Muscle of back (tissue), 3 donors: ENCODE measurements at regions not wholly inside any gene's neighbourhood (a gene's known extent, or its start where the extent isn't known, plus 50 kb on each side); places are given as distances from the start of the nearest gene placed in this dataset.

Experiments
- DNase-seq, 3 donors: peaks; one replicate each; pipeline versions ENCODE4 v3.0.0 to v3.0.0-alpha.2; 2013

DNA sequence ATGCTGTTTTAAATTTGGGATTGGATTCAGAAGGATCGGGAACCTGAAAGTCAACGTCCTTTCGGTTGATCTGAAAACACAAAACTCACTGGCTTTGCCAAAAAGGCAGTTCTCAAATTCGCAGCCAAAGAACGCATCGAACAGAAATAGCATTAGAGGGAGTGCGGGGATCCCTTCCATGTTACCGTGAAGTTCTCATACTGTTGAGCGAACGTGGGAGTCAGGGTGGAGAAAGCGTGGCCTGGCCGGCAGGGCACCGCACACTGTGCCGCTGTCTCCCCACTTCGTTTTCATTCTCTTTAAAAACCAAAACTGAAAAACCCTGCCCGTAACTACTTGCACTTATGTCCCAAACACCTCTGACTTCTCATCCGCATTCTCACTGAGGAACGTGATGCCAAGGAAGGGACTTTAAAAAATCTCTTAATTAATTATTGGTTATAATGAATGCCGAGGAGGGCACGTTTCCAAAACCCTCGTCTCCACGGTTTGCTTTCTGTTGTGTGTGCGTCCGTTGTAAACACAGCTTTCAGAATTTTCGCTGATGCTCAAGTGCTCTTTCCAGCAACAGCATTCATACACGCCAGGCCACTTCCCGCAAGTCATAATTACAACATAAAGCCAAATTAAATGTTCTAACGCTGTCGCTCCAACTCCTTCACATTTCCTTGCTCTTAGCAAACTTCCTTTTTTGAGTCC, 60.9 kb upstream of the TWIST2 start:
- DNase-seq = peak in 1 of 3 donors; percentile 11

GRCh38 chr2:238787501-238787900, 60.4 kb upstream of the TWIST2 start:
- no peak for DNase-seq

DNA sequence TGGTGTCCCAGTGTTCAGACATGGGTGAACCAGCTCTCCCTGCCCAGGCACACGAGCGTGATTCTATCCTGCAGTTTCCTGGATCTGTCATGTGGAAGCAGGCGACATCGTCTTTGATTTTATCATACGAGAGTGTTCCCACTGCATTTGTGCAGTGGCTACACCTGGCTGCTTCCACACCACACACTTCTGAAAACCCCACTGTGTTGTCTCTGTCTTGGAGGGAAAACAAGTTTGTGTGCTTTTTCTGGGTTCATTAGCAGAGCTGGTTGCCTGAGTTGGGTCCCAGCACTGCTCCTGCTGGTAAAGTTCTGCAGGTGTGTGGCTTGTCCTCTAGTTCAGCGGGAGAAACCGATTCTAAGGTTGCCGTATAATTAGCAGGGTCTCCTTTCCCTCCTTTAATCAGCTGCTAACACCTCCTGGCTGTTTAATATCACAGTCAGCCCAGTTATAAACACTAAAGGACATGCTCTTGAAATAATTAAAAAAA, 58.5 kb upstream of the TWIST2 start:
- no peak for DNase-seq

DNA sequence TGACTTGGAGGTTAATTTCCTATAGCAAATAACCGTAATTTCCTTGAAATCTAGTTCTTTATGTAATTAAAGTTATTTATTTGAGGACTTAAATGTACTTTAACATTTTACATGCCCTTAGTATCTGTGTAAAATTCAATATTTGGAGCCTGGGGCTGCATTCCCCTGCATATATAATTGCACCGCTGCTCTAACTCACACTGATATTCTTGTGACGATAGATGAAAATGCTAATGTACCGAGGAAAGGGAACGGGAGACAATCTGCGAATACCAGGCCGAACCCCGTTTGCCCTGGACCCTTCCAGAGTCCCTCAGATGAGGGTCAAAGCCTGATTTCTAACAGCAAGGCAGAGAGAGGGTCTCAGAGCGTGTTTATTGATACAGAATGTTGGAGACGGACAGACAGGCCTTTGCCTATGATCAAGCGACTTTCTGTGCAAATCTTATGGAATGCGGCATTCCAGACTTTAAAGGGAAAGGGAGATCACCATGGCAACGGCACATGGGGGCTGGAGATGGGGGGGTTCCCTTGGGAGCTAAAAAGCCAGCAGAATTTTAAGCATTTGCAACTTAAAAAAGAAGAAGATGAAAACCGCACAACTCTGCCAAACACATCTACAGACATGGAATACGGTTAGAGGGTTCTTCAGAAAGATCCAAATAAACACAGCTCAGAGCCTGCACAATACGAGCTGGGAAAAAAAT, 57.6 kb upstream of the TWIST2 start:
- peak in 2 of 3 donors; percentile 69 to 80 for DNase-seq

DNA sequence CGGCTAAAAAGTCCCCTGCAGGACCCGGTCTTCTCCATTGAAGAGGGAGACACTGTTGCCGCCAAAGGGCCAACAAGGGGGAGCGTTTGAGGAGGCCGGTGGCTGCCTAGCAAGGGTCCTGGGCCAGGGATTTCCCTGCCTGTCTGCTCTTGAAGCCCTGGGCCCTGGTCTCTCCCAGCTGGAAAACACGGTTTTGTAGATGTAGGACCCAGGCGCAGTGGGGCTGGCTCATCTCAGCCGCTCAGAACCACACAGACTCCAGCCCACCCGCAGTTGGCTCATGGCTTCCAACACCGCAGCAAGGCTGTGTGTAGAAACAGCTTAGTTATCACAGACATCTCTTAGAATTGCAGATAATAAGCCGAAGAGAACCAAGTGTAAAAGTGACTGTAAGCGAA, 57.1 kb upstream of the TWIST2 start:
- peak in 1 of 3 donors; percentile 54 for DNase-seq

- no peak for DNase-seq
These were observed 56.5 kb upstream of the TWIST2 start for GRCh38 chr2:238791354-238791753.

DNA sequence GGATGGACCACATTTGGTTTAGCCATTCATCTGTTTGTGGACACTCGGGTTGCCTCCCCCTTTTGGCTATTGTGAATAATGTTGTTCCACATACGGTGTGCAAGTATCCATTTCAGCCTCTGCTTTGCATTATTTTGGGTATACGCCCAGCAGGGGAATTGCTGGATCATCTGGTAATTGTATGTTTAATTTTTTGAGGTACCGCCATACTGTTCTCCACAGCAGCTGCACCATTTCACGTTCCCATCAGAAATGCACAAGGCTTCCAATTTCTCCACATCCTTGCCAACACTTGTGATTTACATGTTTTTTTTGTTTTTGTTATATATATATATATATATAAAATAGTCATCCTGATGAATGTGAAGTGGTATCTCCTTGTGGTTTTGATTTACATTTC, 54.6 kb upstream of the TWIST2 start:
- peak in 2 of 3 donors; percentile 43 to 77 for DNase-seq

DNA sequence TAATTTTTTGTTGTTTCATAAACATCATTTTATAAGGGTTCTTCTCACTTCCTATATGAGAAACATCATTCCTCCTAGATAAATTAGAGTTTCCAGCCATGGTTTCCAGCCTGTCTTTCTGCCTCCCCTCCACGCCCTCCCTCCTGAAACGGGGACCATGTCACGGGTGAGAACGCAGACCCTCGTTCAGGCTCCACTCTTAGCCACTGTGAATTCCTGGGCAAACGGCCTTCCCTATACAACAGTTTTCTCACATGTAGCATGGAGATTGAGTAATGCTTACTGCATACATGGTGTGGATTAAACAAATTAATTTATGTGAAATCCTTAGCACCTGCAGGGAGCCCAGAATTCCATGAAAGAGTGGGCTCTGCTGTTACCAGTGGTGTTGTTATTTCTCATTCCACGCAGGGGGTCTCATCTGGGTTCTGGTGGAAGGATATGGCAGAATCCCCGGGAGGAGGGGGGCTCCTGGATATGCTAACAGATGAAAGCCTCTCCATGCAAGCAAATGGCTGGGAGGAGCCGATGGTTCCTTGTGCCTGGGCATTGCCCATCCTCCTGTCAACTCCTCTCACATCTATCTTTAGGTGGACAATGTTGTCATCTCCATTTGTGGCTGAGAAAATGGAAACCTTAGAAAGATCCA, 54.0 kb upstream of the TWIST2 start:
- peak in 1 of 3 donors; percentile 34 for DNase-seq

- no peak for DNase-seq
These were observed 51.5 kb upstream of the TWIST2 start for GRCh38 chr2:238796223-238796885.

GRCh38 chr2:238797537-238797936, 50.3 kb upstream of the TWIST2 start:
- no peak for DNase-seq
